Colonic mucosa (tissue), 4 donors: ENCODE measurements at regions not wholly inside any gene's neighbourhood (a gene's known extent, or its start where the extent isn't known, plus 50 kb on each side); places are given as distances from the start of the nearest gene placed in this dataset.

Source experiments
- DNase-seq: peaks from one replicate; pipeline ENCODE4 v3.0.0-alpha.2; 2020
- H3K27ac ChIP-seq: fragments of 200-600 bp; one replicate; pipeline ENCODE4 v1.8.0; 2021
- H3K27me3 ChIP-seq: fragments of 200-600 bp; one replicate; pipeline ENCODE4 v1.8.0; 2021
- H3K36me3 ChIP-seq: fragments of 200-600 bp; one replicate; pipeline ENCODE4 v1.8.0; 2021
- H3K4me1 ChIP-seq: fragments of 200-600 bp; one replicate; pipeline ENCODE4 v1.8.0; 2021; ENCODE audit warnings: mild to moderate bottlenecking
- H3K4me3 ChIP-seq: fragments of 200-600 bp; one replicate; pipeline ENCODE4 v1.8.0; 2021
- H3K9ac ChIP-seq, 2 donors: one replicate each; pipeline ENCODE4 v1.7.0; 2013; ENCODE audit warnings: control low read depth in 2 of 2, low read depth in 2 of 2, low read length in 2 of 2
- H3K9me3 ChIP-seq: fragments of 200-600 bp; one replicate; pipeline ENCODE4 v1.8.0; 2021
- CTCF ChIP-seq: fragments of 200-600 bp; IDR thresholded peaks from one replicate; pipeline ENCODE4 v1.8.0; 2022; ENCODE audit warnings: antibody characterized with exemption, mild to moderate bottlenecking
- intact Hi-C: fragments of 100-400 bp; cut with DNase I; formaldehyde crosslinking; loops from one replicate; pipeline ENCODE4 v1.14.1; 2022
- donor health status: healthy.
- donor health status: DM: no; HTN: no; CAD: no.
- donor health status: DM: no; HTN: no; CAD: no.

- peak; percentile 46 for DNase-seq
- H3K27ac ChIP-seq, result no peak overlapping the region
- H3K9ac ChIP-seq, result no peak overlapping the region
- H3K9me3 ChIP-seq, result no peaks in the 10 kb centered on the region
- H3K4me1 ChIP-seq, result no peaks in the 10 kb centered on the region
- no peaks in the 10 kb centered on the region for H3K36me3 ChIP-seq
- no peaks in the 10 kb centered on the region for H3K27me3 ChIP-seq
- no peak for TF ChIP-seq CTCF
- H3K4me3 ChIP-seq, result no peak overlapping the region
- intact Hi-C loops, result loop anchor here (10.0 kb wide), 1 partner anchor 148 kb away; no protein-coding TSS in a partner anchor
Measured at GRCh38 chr10:94076325-94076841, 82.7 kb downstream of the PLCE1 start.

GRCh38 chr10:94077042-94077441 is 83.3 kb downstream of the PLCE1 start:
- DNase-seq, result no peak
- no peaks in the 10 kb centered on the region for H3K36me3 ChIP-seq
- intact Hi-C loops, result loop anchor here (10.0 kb wide), 1 partner anchor 148 kb away; no protein-coding TSS in a partner anchor
- TF ChIP-seq CTCF, result no peak
- H3K9ac ChIP-seq, result no peak overlapping the region
- H3K27ac ChIP-seq, result no peak overlapping the region
- no peaks in the 10 kb centered on the region for H3K9me3 ChIP-seq
- H3K4me3 ChIP-seq, result no peak overlapping the region
- no peaks in the 10 kb centered on the region for H3K4me1 ChIP-seq
- H3K27me3 ChIP-seq, result no peaks in the 10 kb centered on the region

GRCh38 chr10:94080108-94080507 is 86.4 kb downstream of the PLCE1 start:
- H3K9me3 ChIP-seq, result no peaks in the 10 kb centered on the region
- no peak overlapping the region for H3K27ac ChIP-seq
- H3K27me3 ChIP-seq, result no peaks in the 10 kb centered on the region
- DNase-seq, result no peak
- no peak for TF ChIP-seq CTCF
- intact Hi-C loops, result no loop called here
- H3K36me3 ChIP-seq, result no peaks in the 10 kb centered on the region
- H3K9ac ChIP-seq, result no peak overlapping the region
- H3K4me1 ChIP-seq, result no peaks in the 10 kb centered on the region
- no peak overlapping the region for H3K4me3 ChIP-seq

- H3K27me3 ChIP-seq, result no peaks in the 10 kb centered on the region
- H3K27ac ChIP-seq, result no peak overlapping the region
- no peaks in the 10 kb centered on the region for H3K9me3 ChIP-seq
- no peak for DNase-seq
- no peaks in the 10 kb centered on the region for H3K4me1 ChIP-seq
- H3K4me3 ChIP-seq, result no peak overlapping the region
- no peak overlapping the region for H3K9ac ChIP-seq
- TF ChIP-seq CTCF, result no peak
- intact Hi-C loops, result no loop called here
- no peaks in the 10 kb centered on the region for H3K36me3 ChIP-seq
Measured at GRCh38 chr10:94083662-94084265, 90.0 kb downstream of the PLCE1 start.

GRCh38 chr10:94084344-94084743 is 90.6 kb downstream of the PLCE1 start:
- no peak for DNase-seq
- Histone ChIP-seq H3K4me1 (no peaks in the 10 kb centered on the region), H3K36me3 (no peaks in the 10 kb centered on the region), H3K4me3 (no peak overlapping the region), H3K27ac (no peak overlapping the region), H3K9ac (no peak overlapping the region), H3K27me3 (no peaks in the 10 kb centered on the region), H3K9me3 (no peaks in the 10 kb centered on the region)
- TF ChIP-seq CTCF, result no peak
- intact Hi-C loops, result no loop called here
